GM06990 (cell line): ENCODE measurements at regions not wholly inside any gene's neighbourhood (a gene's known extent, or its start where the extent isn't known, plus 50 kb on each side); places are given as distances from the start of the nearest gene placed in this dataset.

Source experiments
- DNase-seq: peaks from one replicate; pipeline ENCODE4 v3.0.0-alpha.2; 2011; ENCODE audit not compliant: insufficient read length; ENCODE audit errors: extremely low read depth
- H3K27me3 ChIP-seq: replicated peaks from 2 replicates; pipeline ENCODE4 v1.6.0; 2011; ENCODE audit warnings: low read length; ENCODE audit not compliant: control insufficient read depth, insufficient read depth
- H3K36me3 ChIP-seq: 2 replicates; pipeline ENCODE4 v1.5.1; 2011; ENCODE audit warnings: low read length; ENCODE audit not compliant: control insufficient read depth, insufficient read depth
- H3K4me3 ChIP-seq: replicated peaks from 2 replicates; pipeline ENCODE4 v1.5.1; 2011; ENCODE audit warnings: low read depth, mild to moderate bottlenecking, control low read depth, low read length
- TF ChIP-seq, protein P1 (sequence below): IDR thresholded peaks from 2 replicates; pipeline ENCODE4 v1.5.1; 2011; ENCODE audit warnings: low read length, control low read depth, mild to moderate bottlenecking, inconsistent platforms; ENCODE audit not compliant: insufficient read depth, poor library complexity, severe bottlenecking

DNA sequence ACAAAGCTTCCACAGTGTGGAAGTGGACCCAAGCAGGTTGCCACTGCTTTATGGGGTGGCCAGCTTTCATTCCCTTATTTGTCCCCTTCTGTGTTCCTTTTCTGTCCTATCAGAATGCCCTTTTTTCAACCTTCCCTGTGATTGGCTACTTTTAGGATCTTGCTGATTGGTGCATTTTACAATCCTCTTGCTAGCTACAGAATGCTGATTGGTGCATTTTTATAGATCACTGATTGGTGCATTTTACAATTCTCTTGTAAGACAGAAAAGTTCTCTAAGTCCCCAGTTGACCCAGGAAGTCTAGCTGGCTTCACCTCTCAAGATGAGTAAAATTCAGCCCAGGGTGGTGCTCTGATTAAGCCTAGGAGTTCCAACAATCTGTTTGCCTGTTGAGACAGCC is 157.2 kb upstream of the ERCC6L2 start:
- no peak overlapping the region for H3K4me3 ChIP-seq
- TF ChIP-seq, protein P1, sequence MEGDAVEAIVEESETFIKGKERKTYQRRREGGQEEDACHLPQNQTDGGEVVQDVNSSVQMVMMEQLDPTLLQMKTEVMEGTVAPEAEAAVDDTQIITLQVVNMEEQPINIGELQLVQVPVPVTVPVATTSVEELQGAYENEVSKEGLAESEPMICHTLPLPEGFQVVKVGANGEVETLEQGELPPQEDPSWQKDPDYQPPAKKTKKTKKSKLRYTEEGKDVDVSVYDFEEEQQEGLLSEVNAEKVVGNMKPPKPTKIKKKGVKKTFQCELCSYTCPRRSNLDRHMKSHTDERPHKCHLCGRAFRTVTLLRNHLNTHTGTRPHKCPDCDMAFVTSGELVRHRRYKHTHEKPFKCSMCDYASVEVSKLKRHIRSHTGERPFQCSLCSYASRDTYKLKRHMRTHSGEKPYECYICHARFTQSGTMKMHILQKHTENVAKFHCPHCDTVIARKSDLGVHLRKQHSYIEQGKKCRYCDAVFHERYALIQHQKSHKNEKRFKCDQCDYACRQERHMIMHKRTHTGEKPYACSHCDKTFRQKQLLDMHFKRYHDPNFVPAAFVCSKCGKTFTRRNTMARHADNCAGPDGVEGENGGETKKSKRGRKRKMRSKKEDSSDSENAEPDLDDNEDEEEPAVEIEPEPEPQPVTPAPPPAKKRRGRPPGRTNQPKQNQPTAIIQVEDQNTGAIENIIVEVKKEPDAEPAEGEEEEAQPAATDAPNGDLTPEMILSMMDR, result no peak
- no peaks in the 10 kb centered on the region for H3K36me3 ChIP-seq
- no peak for DNase-seq
- H3K27me3 ChIP-seq, result no peaks in the 10 kb centered on the region

DNA sequence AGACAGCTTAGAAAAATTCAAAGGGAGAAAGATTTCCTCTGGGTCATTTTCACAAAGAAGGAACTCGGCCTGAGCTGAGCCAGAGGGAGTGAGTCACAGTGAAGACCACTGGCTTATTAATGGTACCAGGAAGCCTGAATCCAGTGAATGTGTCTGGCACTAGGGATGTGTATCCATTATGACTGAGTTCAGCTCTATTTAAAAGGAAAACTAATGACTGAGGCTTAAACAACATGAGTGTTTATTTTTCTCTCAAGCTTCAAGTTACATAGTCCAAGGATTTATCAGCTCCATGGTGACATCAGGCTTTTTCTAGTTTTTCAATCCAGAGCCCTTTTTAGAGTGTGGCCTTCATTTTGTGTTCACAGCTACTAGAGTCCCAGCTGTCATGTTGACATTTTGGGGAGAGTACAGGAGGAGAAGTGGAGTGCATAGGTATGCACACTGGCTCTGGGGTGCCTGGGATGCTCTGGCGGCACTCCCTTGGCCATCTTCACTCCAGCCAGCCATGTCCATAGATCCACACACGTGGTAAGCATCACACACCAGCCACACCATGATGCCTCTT is 159.5 kb upstream of the ERCC6L2 start:
- DNase-seq, result no peak
- H3K27me3 ChIP-seq, result no peaks in the 10 kb centered on the region
- H3K36me3 ChIP-seq, result no peaks in the 10 kb centered on the region
- no peak overlapping the region for H3K4me3 ChIP-seq
- TF ChIP-seq, protein P1, result no peak

- H3K27me3 ChIP-seq, result no peaks in the 10 kb centered on the region
- H3K4me3 ChIP-seq, result no peak overlapping the region
- no peak for DNase-seq
- TF ChIP-seq, protein P1, result no peak
- H3K36me3 ChIP-seq, result no peaks in the 10 kb centered on the region
Measured at GRCh38 chr9:95710446-95710845, 165.0 kb upstream of the ERCC6L2 start.

GRCh38 chr9:95696701-95697100 is 178.8 kb upstream of the ERCC6L2 start:
- TF ChIP-seq, protein P1, result no peak
- no peaks in the 10 kb centered on the region for H3K36me3 ChIP-seq
- no peak for DNase-seq
- no peak overlapping the region for H3K4me3 ChIP-seq
- H3K27me3 ChIP-seq, result no peaks in the 10 kb centered on the region; the same call in 1 of the 2 replicates

GRCh38 chr9:95691435-95691834 is 174.7 kb upstream of the PTCH1 start:
- TF ChIP-seq, protein P1, result no peak
- Histone ChIP-seq H3K27me3 (no peaks in the 10 kb centered on the region; the same call in 1 of the 2 replicates), H3K4me3 (no peak overlapping the region), H3K36me3 (no peaks in the 10 kb centered on the region)
- DNase-seq, result no peak

DNA sequence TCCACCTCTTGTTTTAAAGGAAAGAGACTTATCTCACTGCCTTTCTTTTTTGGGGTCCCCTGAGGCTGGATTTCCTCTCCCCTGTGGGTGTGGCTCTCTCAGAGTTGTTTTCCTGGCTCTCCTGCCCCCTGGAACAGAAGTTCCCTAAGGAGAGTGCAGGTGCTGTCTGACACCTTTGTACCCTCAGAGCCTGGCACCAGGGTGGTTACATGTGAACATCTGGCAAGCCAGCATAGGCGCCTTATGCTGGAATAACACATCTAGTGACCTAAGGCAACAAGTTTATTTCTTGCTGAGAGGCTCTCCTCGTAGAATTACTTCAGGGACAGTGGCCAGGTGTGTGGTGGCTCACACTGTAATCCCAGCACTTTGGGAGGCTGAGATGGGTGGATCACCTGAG is 172.9 kb upstream of the PTCH1 start:
- Histone ChIP-seq H3K27me3 (no peaks in the 10 kb centered on the region; the same call in 1 of the 2 replicates), H3K4me3 (no peak overlapping the region), H3K36me3 (no peaks in the 10 kb centered on the region)
- TF ChIP-seq, protein P1, result no peak
- no peak for DNase-seq
